ENCODE measurements at regions not wholly inside any gene's neighbourhood (a gene's known extent, or its start where the extent isn't known, plus 50 kb on each side); places are given as distances from the start of the nearest gene placed in this dataset.

- H3K27ac Mint-ChIP-seq, result peak overlapping the region; percentile 97
- peak; percentile 42 for DNase-seq (ENCODE audit: low spot score, unreplicated experiment)
- H3K36me3 Mint-ChIP-seq (ENCODE audit: insufficient read depth), result no peaks in the 10 kb centered on the region
- H3K9me3 Mint-ChIP-seq (ENCODE audit: low read depth), result no peaks in the 10 kb centered on the region
- peaks cover 40% of the 10 kb centered on the region for H3K4me1 Mint-ChIP-seq (ENCODE audit: low read depth)
- no peak for TF ChIP-seq CTCF (IDR thresholded peaks at IDR 0.05; ENCODE audit: unreplicated experiment)
- H3K27me3 Mint-ChIP-seq, result no peaks in the 10 kb centered on the region
- H3K4me3 Mint-ChIP-seq (ENCODE audit: low read depth), result peak overlapping the region; percentile 97
These were observed 58.0 kb upstream of the GSE1 start for GRCh38 chr16:85554889-85555718.

- peaks cover 46% of the 10 kb centered on the region for H3K4me1 Mint-ChIP-seq (ENCODE audit: low read depth)
- no peak for DNase-seq (ENCODE audit: low spot score, unreplicated experiment)
These were observed 57.2 kb upstream of the GSE1 start for GRCh38 chr16:85555719-85556455.

GRCh38 chr16:85556456-85557082 lies 56.6 kb upstream of the GSE1 start:
- no peaks in the 10 kb centered on the region for H3K9me3 Mint-ChIP-seq (ENCODE audit: low read depth)
- H3K4me3 Mint-ChIP-seq (ENCODE audit: low read depth), result peak overlapping the region; percentile 97
- no peaks in the 10 kb centered on the region for H3K36me3 Mint-ChIP-seq (ENCODE audit: insufficient read depth)
- DNase-seq (ENCODE audit: low spot score, unreplicated experiment), result peak; percentile 35
- peaks cover 49% of the 10 kb centered on the region for H3K4me1 Mint-ChIP-seq (ENCODE audit: low read depth)
- TF ChIP-seq CTCF (IDR thresholded peaks at IDR 0.05; ENCODE audit: unreplicated experiment), result no peak
- H3K27ac Mint-ChIP-seq, result peak overlapping the region; percentile 96
- H3K27me3 Mint-ChIP-seq, result no peaks in the 10 kb centered on the region

More at GRCh38 chr16:85555719-85556455, 57.2 kb upstream of the GSE1 start:
- Mint-ChIP-seq H3K27ac (peak overlapping the region; percentile 97), H3K4me3 (ENCODE audit: low read depth) (peak overlapping the region; percentile 97), H3K9me3 (ENCODE audit: low read depth) (no peaks in the 10 kb centered on the region), H3K27me3 (no peaks in the 10 kb centered on the region), H3K36me3 (ENCODE audit: insufficient read depth) (no peaks in the 10 kb centered on the region)
- no peak for TF ChIP-seq CTCF (IDR thresholded peaks at IDR 0.05; ENCODE audit: unreplicated experiment)

- no peaks in the 10 kb centered on the region for H3K27me3 Mint-ChIP-seq
- H3K4me1 Mint-ChIP-seq (ENCODE audit: low read depth), result peaks cover 54% of the 10 kb centered on the region
These were observed 55.8 kb upstream of the GSE1 start for GRCh38 chr16:85557083-85557970.

More at GRCh38 chr16:85557083-85557970, 55.8 kb upstream of the GSE1 start:
- no peak for DNase-seq (ENCODE audit: low spot score, unreplicated experiment)
- Mint-ChIP-seq H3K36me3 (ENCODE audit: insufficient read depth) (no peaks in the 10 kb centered on the region), H3K27ac (peak overlapping the region; percentile 96), H3K4me3 (ENCODE audit: low read depth) (peak overlapping the region; percentile 81), H3K9me3 (ENCODE audit: low read depth) (no peaks in the 10 kb centered on the region)
- no peak for TF ChIP-seq CTCF (IDR thresholded peaks at IDR 0.05; ENCODE audit: unreplicated experiment)
